HG03520 (cell line): ENCODE measurements at regions not wholly inside any gene's neighbourhood (a gene's known extent, or its start where the extent isn't known, plus 50 kb on each side); places are given as distances from the start of the nearest gene placed in this dataset.
"Not testable (repeated sequence)": the region's sequence is repeated elsewhere in the genome, so short reads cannot be mapped to it uniquely, and the experiment has no call there.

Experiments
- ATAC-seq: cut with Tn5 transposase; IDR thresholded peaks from one replicate; pipeline ENCODE4 v1.9.1; 2021; ENCODE audit warnings: mild to moderate bottlenecking, moderate library complexity; ENCODE audit not compliant: unreplicated experiment

- no peak for ATAC-seq
Observed at GRCh38 chr1:61028136-61028535, 54.2 kb upstream of the NFIA start.

GRCh38 chr1:61018068-61018467 is 64.3 kb upstream of the NFIA start:
- not testable (repeated sequence) for ATAC-seq

DNA sequence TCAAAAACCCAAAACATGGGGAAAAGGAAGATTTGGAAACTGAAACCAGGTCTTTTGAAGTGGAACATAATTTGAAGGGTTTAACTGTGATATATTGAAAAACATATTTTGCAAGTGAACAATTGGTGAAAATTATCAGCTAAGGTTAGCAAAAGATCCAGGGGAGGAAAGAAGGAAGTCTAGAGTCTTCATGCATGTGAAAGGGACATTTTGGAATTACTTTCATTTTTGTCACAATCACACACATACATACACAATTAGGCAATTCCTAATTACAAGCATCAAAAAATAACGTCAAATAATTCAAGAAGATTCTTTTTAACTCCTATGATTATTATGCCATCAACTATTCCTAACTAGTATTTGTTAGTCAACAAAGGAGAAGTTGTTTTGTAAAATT is 64.7 kb upstream of the NFIA start:
- ATAC-seq, result no peak

GRCh38 chr1:61013946-61014667 is 68.3 kb upstream of the NFIA start:
- no peak for ATAC-seq

DNA sequence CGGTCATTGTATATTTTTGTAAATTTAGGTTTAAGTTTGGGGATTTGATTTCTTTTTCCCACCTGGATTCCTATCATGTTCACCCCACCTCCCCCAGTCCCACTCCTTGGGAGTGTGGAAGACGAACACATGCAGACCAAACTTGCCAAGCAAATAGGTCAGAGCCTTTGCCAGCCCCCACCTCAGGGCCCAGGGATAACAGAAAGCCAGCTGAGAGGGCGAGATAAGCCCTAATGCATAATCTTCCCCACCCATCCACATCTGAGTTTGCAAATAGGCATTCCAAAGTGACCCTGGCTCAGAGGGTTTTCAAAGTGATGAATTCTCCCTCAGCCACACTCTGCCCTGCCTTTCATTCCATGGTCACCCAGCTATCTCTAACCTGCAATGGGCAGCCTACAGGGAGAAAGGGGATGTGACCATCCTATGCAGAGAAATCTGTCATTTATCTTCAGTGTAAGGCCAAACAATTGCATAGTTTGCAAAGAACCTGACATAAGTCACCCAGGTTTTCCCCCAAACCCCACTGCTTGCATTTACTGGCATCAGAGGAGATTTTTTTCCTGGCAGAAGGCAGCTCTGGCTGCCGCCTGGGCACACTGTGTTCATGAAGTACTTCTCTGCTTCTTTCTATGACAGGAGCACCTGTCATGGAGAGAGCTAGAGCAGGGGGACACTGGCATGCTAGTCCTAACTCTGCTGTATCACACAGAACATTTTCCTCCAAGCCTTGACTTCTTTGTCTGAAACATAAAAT is 69.0 kb upstream of the NFIA start:
- ATAC-seq, result no peak

DNA sequence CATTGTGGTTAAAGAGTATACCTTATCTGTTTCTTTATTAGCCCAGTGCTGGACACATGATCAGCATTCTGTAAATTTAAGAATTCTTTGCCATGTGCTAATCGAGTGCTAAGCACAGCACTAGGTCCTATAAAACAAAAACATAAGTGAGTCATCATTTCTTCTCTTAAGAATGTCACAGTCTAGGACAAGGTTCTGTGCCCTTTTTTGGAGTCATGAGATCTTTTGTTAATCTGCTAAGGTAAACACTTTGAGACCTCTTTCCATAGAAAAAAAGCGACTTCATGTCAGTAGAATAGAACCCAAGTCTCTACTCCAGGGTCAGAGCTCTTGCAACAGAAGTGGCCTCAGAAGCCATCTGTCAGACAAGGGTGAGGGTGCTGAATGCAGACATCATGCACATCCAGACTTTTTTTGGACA is 70.0 kb upstream of the NFIA start:
- ATAC-seq, result no peak

DNA sequence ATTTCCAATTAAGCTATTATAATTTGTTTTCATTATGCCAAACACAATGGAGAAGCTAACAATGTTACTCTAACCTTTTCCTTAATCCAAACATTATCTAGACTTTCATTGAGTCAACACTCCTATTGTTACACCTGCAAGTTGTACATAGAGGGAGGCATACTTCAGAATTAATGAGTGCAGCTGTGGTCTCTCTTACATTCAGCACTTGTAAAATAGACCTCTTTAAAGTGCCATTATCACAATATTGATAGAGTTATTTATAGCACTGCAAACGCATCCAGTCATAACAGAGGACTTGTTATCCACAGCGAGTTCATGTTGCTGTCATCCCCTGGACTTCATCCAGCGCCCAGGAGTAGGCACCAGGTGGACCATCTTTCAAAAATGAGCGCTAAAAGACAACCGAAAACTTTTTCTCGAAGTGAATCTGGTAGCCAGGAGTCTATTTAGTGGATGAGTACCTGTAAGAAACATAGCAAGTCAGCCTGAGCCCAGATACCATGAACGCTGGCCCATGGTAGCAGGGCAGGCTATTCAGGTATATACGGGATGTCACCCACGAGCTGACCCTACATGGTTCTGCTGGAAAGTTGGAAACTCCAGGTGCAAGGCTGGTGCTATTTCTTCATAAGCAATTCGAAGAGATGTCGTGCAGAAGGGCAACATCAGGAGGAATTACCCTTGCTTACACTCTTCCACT is 70.6 kb upstream of the NFIA start:
- ATAC-seq, result no peak

DNA sequence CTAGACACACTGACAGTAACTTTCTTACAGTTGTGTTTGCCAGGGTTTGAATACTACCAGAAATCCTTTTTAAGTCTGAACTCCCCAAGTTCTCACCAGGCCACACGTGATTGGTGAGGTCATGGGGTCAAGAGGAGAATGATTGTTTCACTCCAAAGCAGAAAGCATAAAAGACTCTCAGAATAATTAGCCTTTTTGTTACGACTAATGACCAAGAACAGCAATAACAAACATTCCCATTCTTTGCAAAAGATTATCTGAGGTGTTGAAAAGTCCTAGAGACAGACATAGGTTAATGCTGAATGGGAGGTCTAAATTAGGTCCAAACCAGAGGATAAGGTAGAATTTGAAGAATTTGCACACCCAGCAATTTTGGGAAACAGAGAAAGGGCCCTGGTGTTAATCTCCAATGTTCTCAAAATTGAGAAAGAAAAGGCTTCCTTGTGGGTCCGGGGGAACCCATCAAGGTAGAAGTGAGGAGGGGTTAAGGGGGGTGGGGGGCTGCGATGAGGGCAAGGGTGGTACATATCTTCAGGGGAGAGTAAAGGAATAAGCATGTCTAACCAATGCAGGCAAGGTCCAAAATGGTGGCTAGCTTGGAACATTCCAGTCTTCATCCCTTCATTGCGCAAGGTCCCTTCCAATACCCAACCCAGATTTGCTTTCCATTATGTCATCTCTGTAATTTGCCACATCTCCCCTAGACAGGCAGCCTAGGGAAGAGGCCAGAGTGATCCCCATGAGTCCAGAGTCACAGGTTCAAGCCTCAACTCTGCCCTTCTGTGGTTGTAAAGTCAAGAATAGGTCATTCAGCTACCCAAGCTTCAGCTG is 74.6 kb upstream of the NFIA start:
- no peak for ATAC-seq

DNA sequence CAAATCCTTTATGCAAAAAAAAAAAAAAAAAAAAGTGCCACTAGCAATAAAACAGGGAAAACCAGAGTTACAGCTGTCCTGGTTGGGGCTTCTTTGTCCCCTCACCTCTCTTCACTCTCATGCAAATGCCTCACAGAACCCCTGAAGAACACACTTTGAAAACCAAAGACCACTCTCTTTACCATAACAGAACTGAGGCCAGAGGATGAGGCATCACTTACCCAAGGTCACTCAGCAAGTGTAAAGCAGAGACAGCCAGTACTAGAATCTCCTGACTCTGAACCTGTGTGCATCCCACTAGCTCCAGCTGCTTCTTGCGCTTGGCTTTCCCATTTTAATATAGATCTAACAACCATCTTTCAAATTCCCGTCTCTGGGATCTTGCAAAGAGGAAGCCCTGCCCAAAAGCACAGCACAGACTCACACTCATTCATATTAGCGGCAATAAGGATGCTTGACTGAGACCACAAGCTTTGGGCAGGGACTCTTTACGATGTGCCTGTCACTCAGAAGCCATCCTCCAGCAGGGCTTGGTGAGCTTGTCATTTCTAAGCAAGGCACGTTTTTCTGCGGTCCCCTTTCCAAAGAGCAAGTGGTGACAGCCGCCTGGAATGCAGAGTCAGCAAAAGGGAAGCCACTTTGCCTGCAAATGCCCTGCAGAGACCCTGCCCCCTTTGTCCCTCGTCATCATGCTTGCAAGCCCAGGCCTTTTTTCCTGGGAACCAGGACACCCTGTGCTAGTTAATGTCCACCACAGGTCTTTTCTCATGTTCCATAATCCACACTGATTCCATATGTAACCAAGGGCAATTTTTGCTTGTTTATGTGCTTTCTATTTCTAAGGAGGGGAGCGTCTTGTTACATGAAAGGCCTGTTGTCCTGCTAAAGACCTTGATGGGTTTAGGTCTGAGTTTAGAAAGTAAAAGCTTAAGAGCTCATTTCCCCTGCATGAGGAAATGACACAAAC is 76.5 kb upstream of the NFIA start:
- ATAC-seq, result no peak

- ATAC-seq, result no peak
Observed at GRCh38 chr1:61004262-61005003, 77.9 kb upstream of the NFIA start.

DNA sequence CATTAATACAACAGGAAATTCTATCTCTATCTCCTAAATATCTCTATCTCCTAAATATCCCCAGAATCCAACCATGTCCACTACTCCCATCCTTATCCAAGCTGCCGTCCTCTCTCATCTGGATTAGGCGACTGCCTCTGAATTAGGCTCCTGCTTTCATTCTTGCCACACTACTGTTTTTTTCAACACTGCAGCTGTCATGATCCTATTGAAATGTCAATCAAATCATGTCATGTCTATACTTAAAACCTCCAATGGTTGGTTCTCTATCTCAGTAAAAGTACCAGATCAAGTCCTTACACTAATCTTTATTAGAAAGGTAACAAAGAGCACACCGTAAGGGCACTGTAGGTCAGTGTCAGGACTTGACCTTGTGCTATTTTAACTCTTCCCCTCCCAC is 82.0 kb upstream of the NFIA start:
- no peak for ATAC-seq

GRCh38 chr1:60998786-60999185 is 83.6 kb upstream of the NFIA start:
- ATAC-seq, result no peak

DNA sequence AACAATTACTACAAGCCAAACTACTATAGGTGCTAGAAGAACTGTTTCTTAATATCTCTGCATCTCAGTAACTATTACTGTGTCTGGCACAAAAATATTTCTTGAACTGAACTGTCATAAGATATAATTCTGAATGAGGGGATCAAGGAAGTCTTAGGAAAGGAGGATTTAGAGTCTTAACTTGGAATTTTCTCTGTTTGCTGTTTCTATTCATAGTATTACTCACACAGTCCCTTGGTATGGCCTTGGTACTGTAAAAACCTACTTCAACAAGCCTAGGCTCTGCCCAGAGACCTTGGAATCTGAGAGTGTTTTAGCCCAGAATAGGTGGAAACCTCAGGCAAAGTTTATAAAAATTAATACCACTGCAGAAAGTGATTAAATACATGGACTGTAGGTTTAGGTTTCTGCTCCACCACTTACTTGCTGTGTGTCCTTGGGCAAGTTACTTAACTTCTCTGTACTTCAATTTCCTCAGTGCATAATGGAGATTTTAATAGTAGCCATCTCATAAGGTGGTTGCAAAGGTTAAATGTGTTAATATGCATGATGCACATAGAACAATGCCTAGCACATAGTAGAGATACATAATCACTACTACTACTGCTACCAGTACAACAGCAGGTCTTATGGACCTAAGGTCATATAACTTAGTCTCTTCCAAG is 87.4 kb upstream of the NFIA start:
- no peak for ATAC-seq

DNA sequence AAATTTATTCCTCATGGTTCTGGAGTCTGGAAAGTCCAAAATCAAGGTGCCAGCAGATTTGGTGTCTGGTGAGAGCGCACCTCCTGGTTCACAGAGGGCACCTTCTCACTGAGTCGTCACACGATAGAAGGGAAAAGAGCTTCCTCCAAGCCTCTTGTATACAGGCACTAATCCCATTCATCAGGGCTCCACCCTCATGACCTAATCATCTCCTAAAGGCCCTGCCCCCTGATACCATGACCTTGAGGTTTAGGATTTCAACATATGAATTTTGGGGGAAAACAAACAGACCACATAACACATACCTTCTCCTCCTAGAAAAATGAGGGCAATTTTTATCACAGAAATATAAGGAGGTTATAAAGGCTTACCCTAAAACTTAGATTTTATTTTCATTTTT is 88.0 kb upstream of the NFIA start:
- ATAC-seq, result no peak

- ATAC-seq, result no peak
Observed at GRCh38 chr1:60992165-60992564, 90.2 kb upstream of the NFIA start.

GRCh38 chr1:60990714-60991090 is 91.7 kb upstream of the NFIA start:
- no peak for ATAC-seq

DNA sequence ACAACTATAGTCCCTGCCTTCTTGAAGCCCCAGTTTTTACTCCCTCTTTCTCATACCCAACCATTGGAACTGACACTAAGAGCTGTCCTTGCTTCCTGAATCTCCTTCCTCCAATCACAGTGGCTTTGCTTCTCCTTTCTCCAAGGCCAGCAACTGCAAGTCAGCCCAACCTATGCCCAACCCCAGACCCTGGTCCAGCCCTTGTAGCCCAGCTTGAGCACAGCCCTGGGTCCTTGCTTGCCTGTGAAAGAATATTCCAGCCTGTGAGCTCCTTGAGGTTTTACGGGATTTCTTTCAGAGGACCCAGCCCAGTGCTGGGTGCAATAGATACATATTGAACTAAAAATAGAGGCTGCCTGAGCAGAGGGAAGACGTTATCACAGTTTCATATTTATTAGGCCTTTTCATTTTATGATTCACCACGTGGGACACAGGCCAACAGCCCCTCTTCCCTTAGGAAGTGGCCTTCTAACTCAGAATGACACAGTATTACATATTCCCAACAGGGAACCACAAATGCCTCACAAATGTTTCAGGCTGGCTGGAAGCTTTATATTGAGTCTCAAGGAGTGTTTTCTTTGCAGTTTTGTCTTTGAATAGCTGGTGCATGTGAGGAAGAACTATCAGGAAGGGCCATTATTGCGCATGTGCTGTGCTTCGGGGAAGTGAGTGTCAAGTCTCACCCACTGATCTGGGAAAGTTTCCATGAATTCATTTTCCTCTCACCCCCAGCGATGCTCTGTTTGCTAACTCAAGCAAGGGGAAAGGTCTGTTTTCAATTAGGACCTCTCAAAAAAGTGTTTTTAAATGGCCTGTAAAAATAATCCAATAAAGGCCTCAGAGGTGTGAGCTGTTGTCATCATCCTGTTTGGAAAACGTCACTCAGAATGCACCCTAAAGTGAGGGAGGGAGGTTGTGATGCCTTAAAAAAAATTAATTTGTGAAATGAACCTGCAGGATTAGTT is 92.3 kb upstream of the NFIA start:
- ATAC-seq, result no peak

DNA sequence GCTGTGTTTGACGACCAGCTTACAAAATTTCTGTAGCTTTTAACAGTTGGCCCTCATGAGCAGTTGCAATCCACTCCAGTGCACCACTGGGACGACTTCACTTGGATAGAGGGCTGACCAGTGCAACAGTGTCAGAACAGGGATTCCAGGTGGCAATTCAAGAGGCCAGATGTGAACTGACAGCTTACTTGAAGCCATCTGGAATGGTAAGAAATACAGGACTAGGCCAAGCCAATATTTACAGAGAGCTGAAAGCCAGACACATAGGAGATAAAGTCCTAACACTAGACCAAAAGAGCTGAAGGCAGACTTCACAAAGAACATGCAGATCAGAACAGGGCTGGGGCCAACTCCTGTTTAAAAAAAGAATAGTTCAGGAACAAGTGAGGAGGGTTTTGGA is 93.5 kb upstream of the NFIA start:
- no peak for ATAC-seq
